ENCODE measurements at regions not wholly inside any gene's neighbourhood (a gene's known extent, or its start where the extent isn't known, plus 50 kb on each side); places are given as distances from the start of the nearest gene placed in this dataset.

GRCh38 chr1:115233598-115233997 is 104.5 kb downstream of the NGF start:
- peak; percentile 18; the same call in 1 of the 3 replicates for ATAC-seq
- TF ChIP-seq OSR1 (CRISPR knock-in tag; IDR thresholded peaks at IDR 0.05) (no peak), ZNF565 (CRISPR knock-in tag; conservative IDR thresholded peaks at IDR 0.05; ENCODE audit: low read depth) (no peak), ARNTL (CRISPR knock-in tag; IDR thresholded peaks at IDR 0.05; ENCODE audit: borderline replicate concordance, low read depth) (no peak), POU6F1 (CRISPR knock-in tag; IDR thresholded peaks at IDR 0.05; ENCODE audit: borderline replicate concordance, low read depth) (no peak)

GRCh38 chr1:115230281-115230680 is 107.8 kb downstream of the NGF start:
- no peak; the same call in 1 of the 3 replicates for ATAC-seq
- TF ChIP-seq TOX (CRISPR knock-in tag; IDR thresholded peaks at IDR 0.05; ENCODE audit: borderline replicate concordance) (no peak), ZFP3 (CRISPR knock-in tag; IDR thresholded peaks at IDR 0.05) (no peak), CREB5 (CRISPR knock-in tag; IDR thresholded peaks at IDR 0.05; ENCODE audit: low read depth) (no peak), ZNF8 (CRISPR knock-in tag; IDR thresholded peaks at IDR 0.05) (no peak), TSHZ2 (CRISPR knock-in tag; IDR thresholded peaks at IDR 0.05) (no peak), ISL1 (CRISPR knock-in tag; IDR thresholded peaks at IDR 0.05) (no peak), SNAI2 (CRISPR knock-in tag; IDR thresholded peaks at IDR 0.05) (no peak), CSDC2 (CRISPR knock-in tag; IDR thresholded peaks at IDR 0.05) (no peak), PATZ1 (CRISPR knock-in tag; IDR thresholded peaks at IDR 0.05; ENCODE audit: borderline replicate concordance) (no peak), RARB (CRISPR knock-in tag; IDR thresholded peaks at IDR 0.05) (no peak), ZFP30 (CRISPR knock-in tag; IDR thresholded peaks at IDR 0.05) (no peak), GLIS3 (CRISPR knock-in tag; IDR thresholded peaks at IDR 0.05) (no peak), OSR1 (CRISPR knock-in tag; IDR thresholded peaks at IDR 0.05) (no peak), ZC3H10 (CRISPR knock-in tag; IDR thresholded peaks at IDR 0.05) (no peak), ZNF70 (CRISPR knock-in tag; IDR thresholded peaks at IDR 0.05) (no peak), PPARA (CRISPR knock-in tag; IDR thresholded peaks at IDR 0.05; ENCODE audit: borderline replicate concordance) (no peak), ARNTL (CRISPR knock-in tag; IDR thresholded peaks at IDR 0.05; ENCODE audit: borderline replicate concordance, low read depth) (no peak), POU6F1 (CRISPR knock-in tag; IDR thresholded peaks at IDR 0.05; ENCODE audit: borderline replicate concordance, low read depth) (no peak), BACH2 (CRISPR knock-in tag; IDR thresholded peaks at IDR 0.05; ENCODE audit: borderline replicate concordance) (no peak)

- ATAC-seq, result no peak
- TF ChIP-seq POU6F1 (CRISPR knock-in tag; IDR thresholded peaks at IDR 0.05; ENCODE audit: borderline replicate concordance, low read depth), result no peak
- no peak for TF ChIP-seq PPARA (CRISPR knock-in tag; IDR thresholded peaks at IDR 0.05; ENCODE audit: borderline replicate concordance)
- TF ChIP-seq ZNF565 (CRISPR knock-in tag; conservative IDR thresholded peaks at IDR 0.05; ENCODE audit: low read depth), result no peak
- TF ChIP-seq ZFP3 (CRISPR knock-in tag; IDR thresholded peaks at IDR 0.05), result no peak
- no peak for TF ChIP-seq SNAI2 (CRISPR knock-in tag; IDR thresholded peaks at IDR 0.05)
- no peak for TF ChIP-seq TSHZ2 (CRISPR knock-in tag; IDR thresholded peaks at IDR 0.05)
- no peak for TF ChIP-seq PATZ1 (CRISPR knock-in tag; IDR thresholded peaks at IDR 0.05; ENCODE audit: borderline replicate concordance)
- no peak for TF ChIP-seq TOX (CRISPR knock-in tag; IDR thresholded peaks at IDR 0.05; ENCODE audit: borderline replicate concordance)
- TF ChIP-seq ZC3H10 (CRISPR knock-in tag; IDR thresholded peaks at IDR 0.05), result no peak
- TF ChIP-seq ZFP30 (CRISPR knock-in tag; IDR thresholded peaks at IDR 0.05), result no peak
- no peak for TF ChIP-seq OSR1 (CRISPR knock-in tag; IDR thresholded peaks at IDR 0.05)
- no peak for TF ChIP-seq BACH2 (CRISPR knock-in tag; IDR thresholded peaks at IDR 0.05; ENCODE audit: borderline replicate concordance)
- TF ChIP-seq CSDC2 (CRISPR knock-in tag; IDR thresholded peaks at IDR 0.05), result no peak
These were observed 109.0 kb downstream of the NGF start for GRCh38 chr1:115229016-115229415.

All from SK-N-SH treated with all-trans-retinoic acid at 6 μM for 48 hours (cell line).